ENCODE measurements at regions not wholly inside any gene's neighbourhood (a gene's known extent, or its start where the extent isn't known, plus 50 kb on each side); places are given as distances from the start of the nearest gene placed in this dataset.

GRCh38 chr3:8423307-8423706 is 78.3 kb upstream of the LMCD1 start:
- Histone ChIP-seq H4K8ac (ENCODE audit: low read depth in 2 of 2, low read length in 2 of 2) (no peak overlapping the region), H3K18ac (ENCODE audit: low read depth, low read length) (no peak overlapping the region), H2BK120ac (ENCODE audit: low read depth, low read length) (no peak overlapping the region), H2AFZ (replicated peaks; ENCODE audit: low read length, poor library complexity) (no peak overlapping the region), H2BK20ac (ENCODE audit: low read depth, low read length) (no peak overlapping the region), H2BK5ac (ENCODE audit: low read depth, low read length, poor library complexity, severe bottlenecking) (no peak overlapping the region), H3K14ac (replicated peaks; ENCODE audit: low read depth, low read length) (no peak overlapping the region), H3K79me1 (ENCODE audit: low read depth in 1 of 2, low read length in 2 of 2) (no peaks in the 10 kb centered on the region), H2BK15ac (ENCODE audit: low read depth, low read length) (no peak overlapping the region), H3K9me1 (ENCODE audit: insufficient read depth, low read length) (no peaks in the 10 kb centered on the region), H4K5ac (ENCODE audit: low read depth, low read length) (no peak overlapping the region), H3K56ac (ENCODE audit: extremely low read depth, insufficient read depth, low read length) (no peak overlapping the region), H3K27me3 (ENCODE audit: control insufficient read depth, insufficient read depth, low read length) (peaks cover 4% of the 10 kb centered on the region; the same call in 1 of the 2 replicates), H4K91ac (ENCODE audit: insufficient read depth, low read depth, low read length) (no peak overlapping the region), H3K23ac (ENCODE audit: low read depth, low read length) (no peak overlapping the region), H3K9ac (ENCODE audit: low read depth, low read length) (no peak overlapping the region), H3K36me3 (ENCODE audit: control insufficient read depth, insufficient read depth, low read length) (no peaks in the 10 kb centered on the region), H3K4me3 (ENCODE audit: insufficient read depth, low read depth, low read length) (no peak overlapping the region), H3K9me3 (ENCODE audit: control insufficient read depth, insufficient read depth, low read length) (peaks cover 8% of the 10 kb centered on the region), H3K4me2 (ENCODE audit: low read depth, low read length) (no peak overlapping the region), H4K20me1 (ENCODE audit: insufficient read depth, low read length) (no peaks in the 10 kb centered on the region), H3K4me1 (ENCODE audit: control insufficient read depth, insufficient read depth, low read length) (no peaks in the 10 kb centered on the region), H3K4ac (ENCODE audit: low read depth, low read length) (no peak overlapping the region), H2AK9ac (replicated peaks; ENCODE audit: low read depth, low read length, poor library complexity) (no peak overlapping the region), H3K27ac (ENCODE audit: insufficient read depth, low read length) (no peak overlapping the region), H2AK5ac (ENCODE audit: low read depth, low read length) (no peak overlapping the region)
- in situ Hi-C loops (cut with MboI; ENCODE audit: low sequenced_read_pairs) = no loop called here
- intact Hi-C loops (cut with micrococcal nuclease) = no loop called here
- no peak for DNase-seq
- no CpG with 5 or more reads among the region's 2 CpGs for WGBS, 2 experiments (ENCODE audit: extremely low coverage in 2 of 2, insufficient read length in 1 of 2)
- ATAC-seq (ENCODE audit: low read depth) = no peak
- no TSS peak for BruUV-seq (replicated peaks)
- CTCF ChIA-PET = interaction anchor here (0.6 to 1.3 kb wide), 3 partner anchors 78 to 199 kb away, joined by 3 read pairs; partner anchors contain the start of gene LMCD1
- no peak for TF ChIP-seq POLR2A (IDR thresholded peaks at IDR 0.05; ENCODE audit: low read depth, low read length)
- TF ChIP-seq RAD21 (IDR thresholded peaks at IDR 0.05; ENCODE audit: low read length) = peak; percentile 22
- no peak for TF ChIP-seq USF2 (IDR thresholded peaks at IDR 0.05; ENCODE audit: low read depth, low read length)
- TF ChIP-seq, protein P1, sequence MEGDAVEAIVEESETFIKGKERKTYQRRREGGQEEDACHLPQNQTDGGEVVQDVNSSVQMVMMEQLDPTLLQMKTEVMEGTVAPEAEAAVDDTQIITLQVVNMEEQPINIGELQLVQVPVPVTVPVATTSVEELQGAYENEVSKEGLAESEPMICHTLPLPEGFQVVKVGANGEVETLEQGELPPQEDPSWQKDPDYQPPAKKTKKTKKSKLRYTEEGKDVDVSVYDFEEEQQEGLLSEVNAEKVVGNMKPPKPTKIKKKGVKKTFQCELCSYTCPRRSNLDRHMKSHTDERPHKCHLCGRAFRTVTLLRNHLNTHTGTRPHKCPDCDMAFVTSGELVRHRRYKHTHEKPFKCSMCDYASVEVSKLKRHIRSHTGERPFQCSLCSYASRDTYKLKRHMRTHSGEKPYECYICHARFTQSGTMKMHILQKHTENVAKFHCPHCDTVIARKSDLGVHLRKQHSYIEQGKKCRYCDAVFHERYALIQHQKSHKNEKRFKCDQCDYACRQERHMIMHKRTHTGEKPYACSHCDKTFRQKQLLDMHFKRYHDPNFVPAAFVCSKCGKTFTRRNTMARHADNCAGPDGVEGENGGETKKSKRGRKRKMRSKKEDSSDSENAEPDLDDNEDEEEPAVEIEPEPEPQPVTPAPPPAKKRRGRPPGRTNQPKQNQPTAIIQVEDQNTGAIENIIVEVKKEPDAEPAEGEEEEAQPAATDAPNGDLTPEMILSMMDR (conservative IDR thresholded peaks at IDR 0.05; ENCODE audit: low read depth, low read length) = peak; percentile 18; the same call in 1 of the 2 replicates
- no peak for TF ChIP-seq CEBPB (IDR thresholded peaks at IDR 0.05; ENCODE audit: low read depth, low read length)
- POLR2A ChIA-PET (ENCODE audit: unreplicated experiment) = no interaction called here
- dilution Hi-C loops (cut with HindIII; ENCODE audit: low sequenced_read_pairs, unreplicated experiment) = no loop called here

Measured in IMR-90 (cell line).